B cell (primary cell): ENCODE measurements at regions not wholly inside any gene's neighbourhood (a gene's known extent, or its start where the extent isn't known, plus 50 kb on each side); places are given as distances from the start of the nearest gene placed in this dataset.

Experiments
- EZH2 ChIP-seq: IDR thresholded peaks from 2 replicates; pipeline ENCODE4 v1.6.1; 2012; ENCODE audit warnings: borderline replicate concordance, low read depth, mild to moderate bottlenecking, moderate library complexity, low read length; ENCODE audit not compliant: insufficient read depth, poor library complexity, severe bottlenecking
- TF ChIP-seq, protein P1 (sequence below): fragments of 200-600 bp; IDR thresholded peaks from one replicate; pipeline ENCODE4 v1.8.0; 2022; ENCODE audit warnings: antibody characterized with exemption, mild to moderate bottlenecking

DNA sequence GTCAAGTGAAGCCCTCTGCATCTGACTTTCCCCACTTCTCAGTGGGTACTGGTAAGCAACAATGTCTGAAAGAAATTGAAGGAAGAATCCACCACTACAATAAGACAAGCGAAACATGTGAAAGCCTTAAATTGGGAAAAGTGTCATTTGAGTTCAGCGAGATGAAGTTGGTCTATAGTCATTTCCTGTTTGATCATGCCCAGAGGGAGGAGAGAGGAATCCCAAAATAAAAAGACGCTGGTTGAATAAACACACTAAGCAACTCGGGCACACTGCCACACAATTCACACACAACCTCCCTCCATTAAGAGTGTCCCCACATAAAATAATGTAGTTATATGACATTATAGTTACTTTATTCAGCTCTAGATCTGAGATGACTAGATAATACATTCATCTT lies 166.1 kb downstream of the CBLN2 start:
- TF ChIP-seq EZH2: no peak
- TF ChIP-seq, protein P1, sequence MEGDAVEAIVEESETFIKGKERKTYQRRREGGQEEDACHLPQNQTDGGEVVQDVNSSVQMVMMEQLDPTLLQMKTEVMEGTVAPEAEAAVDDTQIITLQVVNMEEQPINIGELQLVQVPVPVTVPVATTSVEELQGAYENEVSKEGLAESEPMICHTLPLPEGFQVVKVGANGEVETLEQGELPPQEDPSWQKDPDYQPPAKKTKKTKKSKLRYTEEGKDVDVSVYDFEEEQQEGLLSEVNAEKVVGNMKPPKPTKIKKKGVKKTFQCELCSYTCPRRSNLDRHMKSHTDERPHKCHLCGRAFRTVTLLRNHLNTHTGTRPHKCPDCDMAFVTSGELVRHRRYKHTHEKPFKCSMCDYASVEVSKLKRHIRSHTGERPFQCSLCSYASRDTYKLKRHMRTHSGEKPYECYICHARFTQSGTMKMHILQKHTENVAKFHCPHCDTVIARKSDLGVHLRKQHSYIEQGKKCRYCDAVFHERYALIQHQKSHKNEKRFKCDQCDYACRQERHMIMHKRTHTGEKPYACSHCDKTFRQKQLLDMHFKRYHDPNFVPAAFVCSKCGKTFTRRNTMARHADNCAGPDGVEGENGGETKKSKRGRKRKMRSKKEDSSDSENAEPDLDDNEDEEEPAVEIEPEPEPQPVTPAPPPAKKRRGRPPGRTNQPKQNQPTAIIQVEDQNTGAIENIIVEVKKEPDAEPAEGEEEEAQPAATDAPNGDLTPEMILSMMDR: no peak
